Calu3 (cell line): ENCODE measurements at regions not wholly inside any gene's neighbourhood (a gene's known extent, or its start where the extent isn't known, plus 50 kb on each side); places are given as distances from the start of the nearest gene placed in this dataset.

Source experiments
- BruUV-seq: library from RNA; stranded (reverse); fragments of 400-500 nt; replicated peaks from 2 replicates; lab custom pipeline; 2021; lab: Mats Ljungman, UMichigan
- CTCF ChIA-PET: fragments of 300-600 bp; sonication (Branson Sonifier 250); formaldehyde crosslinking; loops from one replicate; lab custom pipeline; 2022; ENCODE audit warnings: antibody characterized with exemption; lab: Charles Lee
- DNase-seq: peaks from one replicate; pipeline ENCODE4 v3.0.0; 2022
- H3K27ac Mint-ChIP-seq: one replicate; pipeline ENCODE4 v1.8.0; 2022; ENCODE audit warnings: mixed read lengths; ENCODE audit not compliant: unreplicated experiment
- H3K27me3 Mint-ChIP-seq: one replicate; pipeline ENCODE4 v1.8.0; 2022; ENCODE audit warnings: mixed read lengths; ENCODE audit not compliant: unreplicated experiment
- H3K36me3 Mint-ChIP-seq: one replicate; pipeline ENCODE4 v1.8.0; 2022; ENCODE audit warnings: mild to moderate bottlenecking, moderate library complexity, mixed read lengths; ENCODE audit not compliant: insufficient read depth, unreplicated experiment
- H3K4me1 Mint-ChIP-seq: one replicate; pipeline ENCODE4 v1.8.0; 2022; ENCODE audit warnings: mild to moderate bottlenecking, low read depth, mixed read lengths; ENCODE audit not compliant: unreplicated experiment
- H3K4me3 Mint-ChIP-seq: one replicate; pipeline ENCODE4 v1.8.0; 2022; ENCODE audit warnings: mild to moderate bottlenecking, low read depth, moderate library complexity, mixed read lengths; ENCODE audit not compliant: unreplicated experiment
- H3K9me3 Mint-ChIP-seq: one replicate; pipeline ENCODE4 v1.8.0; 2022; ENCODE audit warnings: low read depth, mixed read lengths; ENCODE audit not compliant: unreplicated experiment
- intact Hi-C: fragments of 100-400 bp; cut with micrococcal nuclease; formaldehyde crosslinking; loops from one replicate; pipeline ENCODE4 v1.10.0; 2022; ENCODE audit not compliant: unreplicated experiment
- TF ChIP-seq, protein P1 (sequence below): fragments of 200-600 bp; IDR thresholded peaks from one replicate; pipeline ENCODE4 v1.8.0; 2022; ENCODE audit warnings: antibody characterized with exemption; ENCODE audit not compliant: unreplicated experiment

DNA sequence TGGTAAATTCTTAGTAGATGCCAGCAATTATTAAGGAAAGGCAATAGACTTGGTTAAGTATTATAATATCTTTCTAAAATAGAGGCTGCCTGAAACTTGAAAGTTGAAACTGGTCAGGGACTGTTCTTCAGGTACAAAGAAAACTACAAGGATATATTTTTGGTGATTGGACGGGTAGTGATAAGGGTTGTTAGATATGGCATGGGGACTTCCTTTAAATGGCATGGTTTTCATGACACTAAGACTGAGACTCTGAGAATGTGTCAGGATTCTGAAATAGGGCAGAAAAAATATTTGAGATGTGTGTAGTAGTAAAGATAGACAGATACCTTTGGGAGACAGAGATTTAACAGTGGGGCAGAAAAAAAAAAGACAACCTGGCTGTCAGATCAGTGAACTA lies 108.4 kb upstream of the SLC5A12 start:
- no TSS peak for BruUV-seq
- Mint-ChIP-seq H3K4me3 (no peak overlapping the region), H3K36me3 (no peaks in the 10 kb centered on the region), H3K9me3 (no peaks in the 10 kb centered on the region), H3K4me1 (no peaks in the 10 kb centered on the region), H3K27ac (no peak overlapping the region), H3K27me3 (no peaks in the 10 kb centered on the region)
- no peak for DNase-seq
- CTCF ChIA-PET = no interaction called here
- TF ChIP-seq, protein P1, sequence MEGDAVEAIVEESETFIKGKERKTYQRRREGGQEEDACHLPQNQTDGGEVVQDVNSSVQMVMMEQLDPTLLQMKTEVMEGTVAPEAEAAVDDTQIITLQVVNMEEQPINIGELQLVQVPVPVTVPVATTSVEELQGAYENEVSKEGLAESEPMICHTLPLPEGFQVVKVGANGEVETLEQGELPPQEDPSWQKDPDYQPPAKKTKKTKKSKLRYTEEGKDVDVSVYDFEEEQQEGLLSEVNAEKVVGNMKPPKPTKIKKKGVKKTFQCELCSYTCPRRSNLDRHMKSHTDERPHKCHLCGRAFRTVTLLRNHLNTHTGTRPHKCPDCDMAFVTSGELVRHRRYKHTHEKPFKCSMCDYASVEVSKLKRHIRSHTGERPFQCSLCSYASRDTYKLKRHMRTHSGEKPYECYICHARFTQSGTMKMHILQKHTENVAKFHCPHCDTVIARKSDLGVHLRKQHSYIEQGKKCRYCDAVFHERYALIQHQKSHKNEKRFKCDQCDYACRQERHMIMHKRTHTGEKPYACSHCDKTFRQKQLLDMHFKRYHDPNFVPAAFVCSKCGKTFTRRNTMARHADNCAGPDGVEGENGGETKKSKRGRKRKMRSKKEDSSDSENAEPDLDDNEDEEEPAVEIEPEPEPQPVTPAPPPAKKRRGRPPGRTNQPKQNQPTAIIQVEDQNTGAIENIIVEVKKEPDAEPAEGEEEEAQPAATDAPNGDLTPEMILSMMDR = no peak
- intact Hi-C loops = no loop called here

DNA sequence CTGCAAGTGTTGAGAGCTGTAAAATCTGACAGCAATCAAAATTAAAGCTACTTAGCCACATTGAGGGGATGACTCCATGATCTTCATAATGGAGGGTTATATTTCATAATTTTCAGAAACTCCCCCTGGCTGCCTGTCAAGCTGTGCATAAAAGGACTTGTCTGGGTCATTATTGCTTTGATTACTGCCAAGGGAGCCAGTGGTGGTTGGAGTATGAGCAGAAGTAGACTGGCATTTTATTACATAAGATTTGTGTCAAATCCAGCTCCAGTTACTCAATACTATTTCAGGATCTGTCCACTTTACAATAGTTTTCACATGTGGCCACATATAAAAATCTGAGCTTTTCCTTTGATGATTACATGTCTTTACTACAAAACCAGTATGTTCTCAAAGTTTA lies 108.9 kb upstream of the SLC5A12 start:
- no peaks in the 10 kb centered on the region for H3K27me3 Mint-ChIP-seq
- no peaks in the 10 kb centered on the region for H3K9me3 Mint-ChIP-seq
- BruUV-seq = no TSS peak
- TF ChIP-seq, protein P1 = no peak
- H3K4me3 Mint-ChIP-seq = no peak overlapping the region
- H3K36me3 Mint-ChIP-seq = no peaks in the 10 kb centered on the region
- H3K27ac Mint-ChIP-seq = no peak overlapping the region
- no peak for DNase-seq
- no peaks in the 10 kb centered on the region for H3K4me1 Mint-ChIP-seq
- intact Hi-C loops = no loop called here
- CTCF ChIA-PET = no interaction called here

DNA sequence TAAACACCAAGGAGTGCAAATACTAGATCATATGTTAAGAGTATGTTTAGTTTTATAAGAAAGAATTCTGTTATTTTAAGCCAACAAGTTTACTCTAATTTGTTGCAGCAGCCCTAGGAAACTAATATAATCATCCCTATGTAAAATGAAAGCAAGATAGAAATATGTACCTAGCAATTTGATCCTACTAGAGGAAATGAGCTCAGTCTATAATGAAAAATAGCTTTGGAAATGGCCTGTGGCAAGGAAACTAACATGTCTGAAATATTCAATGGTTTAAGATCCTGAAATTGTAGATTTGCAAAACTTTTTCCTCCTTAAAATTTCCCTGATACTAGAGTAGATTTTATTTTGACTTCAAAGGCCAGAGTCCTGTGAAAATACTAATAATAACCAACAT lies 112.7 kb upstream of the SLC5A12 start:
- no peaks in the 10 kb centered on the region for H3K9me3 Mint-ChIP-seq
- H3K27ac Mint-ChIP-seq = no peak overlapping the region
- no TSS peak for BruUV-seq
- no peaks in the 10 kb centered on the region for H3K4me1 Mint-ChIP-seq
- H3K4me3 Mint-ChIP-seq = no peak overlapping the region
- CTCF ChIA-PET = no interaction called here
- no peaks in the 10 kb centered on the region for H3K36me3 Mint-ChIP-seq
- DNase-seq = no peak
- intact Hi-C loops = no loop called here
- H3K27me3 Mint-ChIP-seq = no peaks in the 10 kb centered on the region
- TF ChIP-seq, protein P1 = no peak

GRCh38 chr11:26835611-26836010 lies 113.8 kb upstream of the SLC5A12 start:
- BruUV-seq = no TSS peak
- TF ChIP-seq, protein P1 = no peak

More at GRCh38 chr11:26835611-26836010, 113.8 kb upstream of the SLC5A12 start:
- H3K27me3 Mint-ChIP-seq = no peaks in the 10 kb centered on the region
- H3K4me1 Mint-ChIP-seq = no peaks in the 10 kb centered on the region
- H3K9me3 Mint-ChIP-seq = no peaks in the 10 kb centered on the region
- DNase-seq = no peak
- CTCF ChIA-PET = no interaction called here
- intact Hi-C loops = no loop called here
- no peak overlapping the region for H3K4me3 Mint-ChIP-seq
- H3K36me3 Mint-ChIP-seq = no peaks in the 10 kb centered on the region
- H3K27ac Mint-ChIP-seq = no peak overlapping the region
